GM19455 (cell line): ENCODE measurements at regions not wholly inside any gene's neighbourhood (a gene's known extent, or its start where the extent isn't known, plus 50 kb on each side); places are given as distances from the start of the nearest gene placed in this dataset.

Experiments used
- ATAC-seq: cut with Tn5 transposase; IDR thresholded peaks from one replicate; pipeline ENCODE4 v1.9.1; 2021; ENCODE audit not compliant: unreplicated experiment

DNA sequence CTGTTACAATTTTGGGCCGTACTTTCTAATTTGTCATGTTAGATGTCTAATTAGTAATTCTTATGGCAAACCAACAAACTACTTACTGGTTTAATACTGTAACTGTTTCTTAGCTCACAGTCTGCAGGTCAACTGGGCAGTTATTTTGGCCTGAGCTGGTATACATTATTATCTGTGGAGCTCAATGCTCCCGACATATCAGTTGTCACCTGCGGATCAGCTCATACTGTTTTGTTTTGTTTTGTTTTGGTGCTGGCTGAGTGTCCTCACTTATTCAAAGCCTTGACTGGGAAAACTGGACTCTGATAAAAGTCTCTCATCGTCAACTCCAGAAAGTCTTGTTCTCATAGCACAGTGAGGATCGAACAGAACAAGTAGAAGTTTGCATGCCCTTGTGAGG is 1060.6 kb upstream of the CDH8 start:
- no peak for ATAC-seq

DNA sequence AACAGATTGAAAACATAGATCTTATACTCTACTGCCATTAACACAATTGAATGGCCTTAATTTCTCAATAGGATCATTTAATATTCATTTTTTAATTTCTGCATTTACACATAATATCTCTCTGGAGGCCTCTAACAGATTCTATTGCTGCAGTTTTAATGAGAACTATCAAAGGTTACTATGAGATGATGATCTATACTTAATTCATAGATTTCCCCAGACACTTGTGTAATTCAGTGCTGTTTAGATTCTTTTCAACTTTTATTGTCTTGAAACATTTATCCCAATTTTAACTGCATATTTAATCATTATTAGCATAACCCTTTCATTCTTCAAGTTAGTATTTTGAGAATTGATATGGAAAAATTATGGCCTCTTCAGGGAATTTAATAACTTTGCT is 1056.5 kb upstream of the CDH8 start:
- ATAC-seq, result no peak

DNA sequence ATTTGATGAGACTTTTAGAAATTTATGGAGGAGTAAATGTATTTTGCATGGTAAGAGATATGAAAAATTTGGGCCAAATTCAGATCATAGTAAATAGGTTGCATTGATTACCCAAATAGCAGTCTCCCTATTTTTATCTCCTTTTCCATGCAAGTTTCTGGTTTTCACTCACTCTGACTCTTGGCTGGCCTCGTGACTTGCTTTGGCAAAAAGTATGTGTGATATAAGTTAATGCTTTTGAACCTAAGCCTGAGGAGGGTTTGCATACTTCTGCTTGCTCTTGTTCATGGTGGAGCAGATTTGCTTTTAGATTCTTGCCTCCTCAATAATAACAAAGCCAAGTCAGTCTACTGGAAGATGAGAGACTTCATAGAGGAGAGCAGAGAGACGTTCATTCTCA is 1045.9 kb upstream of the CDH8 start:
- ATAC-seq, result no peak

DNA sequence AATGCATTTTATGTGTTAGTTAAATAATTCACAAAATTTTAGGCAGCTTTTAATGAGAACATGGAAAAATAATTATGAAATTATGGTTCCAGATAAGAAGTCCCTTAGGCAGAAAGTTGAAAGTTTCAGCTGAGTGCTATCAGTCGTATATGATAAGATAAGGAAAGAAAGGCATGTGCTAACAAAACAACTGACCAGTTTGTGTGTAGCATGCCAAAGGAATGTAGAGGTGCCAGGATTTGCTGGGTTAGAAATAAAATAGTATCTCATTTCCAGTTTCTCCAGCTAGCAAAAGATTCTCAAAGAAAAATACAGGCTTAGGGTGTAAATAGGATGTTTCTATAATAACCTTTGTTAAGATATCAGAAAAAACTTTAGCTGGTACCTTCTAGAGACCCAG is 1044.5 kb upstream of the CDH8 start:
- ATAC-seq, result no peak

DNA sequence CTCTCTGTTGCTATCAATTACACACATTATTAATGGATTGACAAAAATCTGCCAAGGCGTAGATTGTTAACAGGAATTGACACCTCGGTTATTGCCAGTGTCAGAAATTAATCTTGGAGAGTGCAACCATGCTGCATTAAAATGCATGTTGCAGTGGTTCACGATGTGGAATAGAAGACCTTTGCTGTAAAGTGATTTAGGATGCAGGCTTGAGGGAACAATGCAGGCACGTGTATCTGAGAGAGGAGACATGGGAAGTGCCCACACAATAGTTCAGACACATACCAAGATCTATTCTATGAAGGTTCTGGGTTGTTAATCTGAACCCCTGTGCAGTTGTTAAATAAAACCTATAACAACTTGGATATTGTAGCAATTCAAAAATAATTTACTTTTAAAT is 1032.8 kb upstream of the CDH8 start:
- ATAC-seq, result no peak

DNA sequence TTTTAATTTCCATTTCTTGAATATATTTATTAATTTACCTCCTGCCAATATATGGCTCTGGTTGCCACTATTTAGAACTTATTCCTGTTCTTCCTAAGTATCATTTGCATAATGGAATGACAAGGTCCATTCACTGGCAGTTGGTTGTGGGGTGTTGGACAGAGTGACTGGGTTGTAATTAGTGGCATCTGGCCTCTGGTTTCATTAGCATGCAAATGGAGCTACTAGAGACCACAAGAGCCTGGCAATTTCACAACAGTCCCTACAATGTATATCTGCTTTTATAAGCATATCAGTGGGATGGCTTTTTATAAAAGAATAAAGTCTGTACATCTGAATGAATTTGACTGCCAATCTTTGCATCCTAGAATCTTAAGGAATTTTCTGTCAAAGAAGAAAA is 1030.9 kb upstream of the CDH8 start:
- ATAC-seq, result no peak

DNA sequence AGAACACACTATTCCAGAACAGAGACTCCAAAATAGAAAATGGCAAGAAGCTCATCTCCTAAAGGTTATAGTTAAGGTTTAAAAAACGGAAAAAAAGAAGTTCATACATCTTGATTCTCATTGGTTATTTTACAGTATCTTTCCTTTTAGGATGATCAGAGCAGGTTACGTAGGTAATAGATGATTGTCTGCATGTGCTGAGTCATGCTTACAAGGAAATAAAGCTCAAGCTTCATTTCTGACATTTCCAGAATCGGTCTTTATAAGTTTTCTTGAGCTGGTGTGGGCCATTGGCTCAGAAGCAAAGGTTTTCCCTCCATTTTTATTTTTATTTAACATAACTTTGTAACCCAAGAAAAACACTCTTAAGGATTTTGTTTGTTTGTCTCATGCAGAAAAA is 1030.3 kb upstream of the CDH8 start:
- no peak for ATAC-seq

DNA sequence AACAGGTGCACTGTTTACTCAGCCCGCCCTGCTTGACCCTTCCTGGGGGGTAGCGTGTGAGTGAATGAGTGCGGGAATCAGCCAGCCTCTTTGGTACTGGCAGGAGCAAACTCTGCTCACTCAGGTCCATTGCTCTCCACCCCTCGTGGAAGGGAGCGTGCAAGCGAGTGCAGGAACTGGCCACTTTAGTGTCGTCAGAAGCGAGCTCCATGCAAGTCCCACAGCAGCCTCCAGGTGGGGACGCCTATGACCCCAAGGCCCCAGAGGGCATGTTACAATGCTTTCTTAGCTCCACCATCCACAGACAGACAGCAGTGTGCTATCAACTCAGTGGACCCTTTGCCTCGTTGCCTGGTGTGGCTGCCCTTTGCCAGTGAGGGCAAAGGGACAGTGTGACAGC is 1025.1 kb upstream of the CDH8 start:
- no peak for ATAC-seq

DNA sequence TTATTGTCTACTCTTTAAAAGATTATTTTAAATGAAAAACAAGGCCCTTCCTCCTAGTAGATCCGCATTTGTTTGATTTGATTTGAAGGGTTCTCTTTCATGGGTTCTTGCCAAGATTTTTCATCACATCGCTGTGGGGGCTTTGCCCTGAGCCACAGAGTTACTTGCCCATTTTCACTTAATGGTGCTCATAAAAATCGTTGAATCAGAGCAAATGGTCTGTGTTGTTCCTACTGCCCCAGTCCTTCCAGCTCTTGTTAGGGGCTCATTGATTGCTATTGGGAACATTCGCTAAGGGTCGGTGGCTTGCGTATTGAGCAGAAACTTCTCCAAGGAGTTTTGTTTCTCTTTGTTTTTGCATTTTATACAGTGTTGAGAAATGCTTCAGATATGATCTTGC is 1023.4 kb upstream of the CDH8 start:
- ATAC-seq, result no peak

DNA sequence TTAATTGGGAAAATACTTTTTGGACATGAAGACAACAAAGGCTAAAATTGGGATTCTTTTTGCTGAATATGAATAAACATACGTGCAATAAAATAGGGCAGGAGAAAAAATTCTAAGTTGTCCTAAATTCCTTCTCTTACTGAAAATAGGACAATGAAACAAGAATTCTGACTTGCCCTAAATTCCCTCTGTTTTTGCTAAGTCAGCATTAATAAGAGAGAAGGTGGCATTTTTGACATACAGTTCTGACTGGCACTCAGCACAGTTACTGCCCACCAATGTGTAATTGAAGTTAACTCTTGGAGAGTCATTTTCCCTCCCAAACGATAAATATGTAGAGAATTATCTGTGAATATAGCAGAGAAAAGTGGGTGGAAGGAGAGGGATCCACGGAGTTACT is 1021.1 kb upstream of the CDH8 start:
- ATAC-seq, result no peak

DNA sequence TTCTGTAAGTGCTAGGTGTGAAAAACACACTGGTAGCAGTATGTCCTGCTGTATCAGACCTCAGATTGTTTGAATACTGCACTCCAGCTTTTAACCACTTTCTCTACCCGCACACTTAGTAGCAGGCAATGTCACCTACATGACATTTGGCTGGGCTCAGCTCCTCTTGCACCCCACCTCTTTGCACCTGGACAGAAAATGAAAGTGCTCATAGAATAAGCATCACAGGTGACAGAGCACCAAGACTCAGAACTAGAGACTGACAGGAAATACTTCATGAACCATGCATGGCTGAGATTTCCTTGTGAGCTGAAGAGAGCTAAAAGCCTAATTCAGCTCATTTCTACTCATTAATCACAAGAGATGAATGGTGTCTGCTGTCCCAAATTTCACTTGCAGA is 1014.2 kb upstream of the CDH8 start:
- no peak for ATAC-seq

DNA sequence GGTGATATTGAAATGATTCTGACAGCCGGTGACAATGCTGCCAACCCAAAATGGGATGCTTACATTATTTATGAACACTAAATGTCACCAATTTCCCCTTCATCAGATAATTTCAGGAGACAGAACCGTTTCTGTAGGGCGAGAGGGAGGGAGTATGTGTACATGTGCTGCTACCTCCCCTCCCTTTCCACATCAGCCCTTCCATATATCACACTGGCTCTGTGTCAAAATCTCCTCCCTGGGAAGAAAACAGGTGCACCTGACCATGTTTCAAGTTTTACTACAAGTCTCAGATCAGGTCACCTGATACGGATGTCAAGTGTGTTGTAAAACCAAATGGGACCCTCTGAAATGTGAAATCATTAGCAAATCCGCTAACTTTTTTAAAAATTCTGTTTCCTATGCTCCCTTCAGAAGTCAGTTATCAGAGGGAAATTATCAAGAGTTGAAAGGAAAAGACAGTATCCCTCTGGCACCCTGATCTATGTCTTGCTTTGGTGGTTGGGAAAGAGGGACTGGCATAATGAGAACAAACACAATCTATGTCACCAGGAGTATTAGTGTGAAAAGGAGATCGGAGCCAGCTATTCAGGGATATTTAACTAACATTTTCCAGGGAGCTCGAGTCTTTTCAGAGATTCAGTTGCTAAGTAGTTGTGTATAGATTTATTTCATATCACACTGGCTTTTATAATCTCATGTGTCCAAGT is 1002.3 kb upstream of the CDH8 start:
- ATAC-seq, result no peak

DNA sequence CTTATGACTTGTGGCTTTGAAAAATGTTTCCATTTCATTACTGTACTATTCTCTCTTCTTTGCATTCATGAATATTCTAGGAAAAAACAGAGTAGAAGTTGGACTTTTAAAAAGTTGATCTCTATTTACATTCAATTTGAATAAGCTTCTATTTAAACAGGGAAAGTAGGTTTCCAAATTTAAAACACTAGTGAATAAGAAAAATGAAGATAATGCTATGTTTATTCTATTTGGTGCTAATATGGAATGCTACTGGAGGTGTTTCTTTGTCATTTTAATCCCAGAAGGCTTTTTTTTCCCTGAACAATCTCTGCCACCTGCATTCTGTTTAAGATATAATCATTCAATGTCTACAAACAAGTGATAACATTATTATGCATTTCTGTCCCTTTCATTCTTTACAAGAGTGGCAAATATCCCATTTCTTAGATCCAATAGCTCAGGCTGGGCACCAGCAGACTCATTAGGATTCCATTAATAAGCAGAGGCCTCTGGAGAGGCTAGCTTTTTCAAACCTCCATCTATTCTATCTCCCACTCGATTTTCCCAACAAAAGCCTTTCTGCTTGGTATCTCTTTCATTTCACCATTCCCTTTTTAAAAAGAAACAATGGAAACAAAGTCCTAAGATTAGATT is 1001.6 kb upstream of the CDH8 start:
- no peak for ATAC-seq

DNA sequence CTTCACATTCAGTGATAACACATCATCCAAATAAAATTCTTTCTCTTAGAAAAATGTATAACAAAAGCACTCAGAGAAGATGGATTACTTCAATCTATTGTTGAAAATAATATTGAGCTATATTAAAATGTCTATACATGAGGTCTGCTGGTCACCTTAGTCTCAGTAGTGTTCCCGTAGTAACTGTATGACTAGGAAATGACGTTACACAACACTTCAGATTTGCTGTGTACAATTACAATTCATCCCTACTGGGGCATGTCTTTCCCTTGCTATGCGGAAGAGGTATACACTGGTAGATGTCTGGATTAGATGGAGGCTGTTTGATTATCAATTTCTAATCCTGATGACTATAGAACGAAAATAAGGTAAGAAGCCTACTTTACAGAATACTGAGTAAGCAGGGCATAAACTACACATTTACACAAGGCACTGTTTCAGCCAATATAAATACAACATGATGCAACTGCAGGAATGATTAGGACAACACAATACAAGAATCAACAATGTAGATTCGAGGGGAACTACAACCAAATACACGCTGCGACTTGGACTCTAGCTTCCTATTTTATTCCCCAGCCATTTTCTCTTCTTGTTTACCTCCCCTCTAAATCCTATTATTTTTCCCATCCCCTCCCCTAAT is 982.5 kb upstream of the CDH8 start:
- ATAC-seq, result no peak

DNA sequence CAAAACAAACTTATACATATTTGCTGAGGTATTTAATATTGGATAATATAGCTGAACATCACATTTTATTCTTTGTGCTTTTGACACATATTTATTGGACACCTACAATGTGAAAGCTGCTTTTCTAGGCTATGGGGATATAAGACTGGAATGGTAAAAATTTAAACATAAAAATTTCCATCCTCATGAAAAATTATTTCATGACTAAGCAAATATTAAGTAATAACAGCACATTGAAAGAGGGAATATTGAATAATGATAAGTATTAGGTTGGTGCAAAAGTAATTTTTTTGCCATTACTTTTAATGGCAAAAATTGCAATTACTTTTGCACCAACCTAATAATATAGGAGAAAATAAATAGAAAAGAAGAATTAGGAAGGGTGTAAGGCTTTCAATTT is 972.5 kb upstream of the CDH8 start:
- no peak for ATAC-seq

DNA sequence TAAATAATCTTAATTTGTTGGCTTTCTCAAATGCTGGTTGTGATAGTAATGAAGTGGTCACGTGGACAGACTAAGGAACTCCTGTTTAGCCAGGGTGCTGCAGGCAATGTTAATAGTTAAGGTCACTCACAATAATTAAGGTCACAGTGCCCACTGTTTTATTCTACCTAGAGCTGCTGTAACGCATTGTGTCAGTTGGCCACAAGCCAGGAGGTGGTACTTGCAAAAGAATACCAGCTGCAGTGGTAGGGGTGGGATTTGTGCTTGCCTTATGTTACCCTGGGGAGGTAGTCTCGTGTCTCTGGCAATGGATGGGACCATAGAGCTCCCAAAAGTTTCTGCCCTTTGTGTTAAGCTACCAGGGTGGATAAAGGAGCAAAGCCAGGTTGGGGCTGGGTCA is 969.1 kb upstream of the CDH8 start:
- no peak for ATAC-seq

DNA sequence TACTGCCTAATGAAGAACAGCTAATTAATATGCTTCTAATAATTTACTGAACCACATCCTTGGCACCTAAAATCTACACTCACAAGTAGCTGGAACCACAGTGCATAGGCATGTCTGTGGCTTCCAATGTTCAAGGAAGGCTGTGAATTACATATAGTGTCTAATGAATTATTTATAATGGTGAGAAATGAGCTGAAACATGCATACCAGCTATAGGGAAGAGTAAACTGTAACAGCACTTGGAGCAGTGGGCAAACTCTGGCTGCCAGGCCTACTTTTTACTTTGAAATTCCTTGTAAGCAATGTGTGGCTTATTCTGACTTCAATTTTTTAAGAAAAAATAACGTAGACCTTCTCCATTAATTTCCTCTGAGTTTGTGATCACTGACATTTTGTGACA is 953.2 kb upstream of the CDH8 start:
- ATAC-seq, result no peak

DNA sequence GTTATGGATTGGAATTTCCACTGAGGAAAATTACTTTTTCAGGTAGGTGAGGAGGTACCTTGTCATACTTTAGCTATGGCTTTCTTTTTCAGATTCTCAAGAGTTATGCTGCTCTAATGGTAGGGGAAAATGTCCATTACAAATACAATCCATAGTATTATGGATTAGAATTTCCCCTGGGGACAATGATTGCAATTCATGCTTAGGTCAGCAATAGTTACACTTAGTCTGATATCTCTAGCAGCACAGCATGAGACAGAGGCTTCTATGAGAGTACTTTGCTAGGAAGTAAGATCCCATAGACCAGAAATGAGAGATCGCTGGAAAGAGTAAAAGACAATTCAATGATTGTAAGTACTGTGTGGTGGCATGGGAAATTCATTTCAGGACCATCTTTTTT is 949.5 kb upstream of the CDH8 start:
- ATAC-seq, result no peak

DNA sequence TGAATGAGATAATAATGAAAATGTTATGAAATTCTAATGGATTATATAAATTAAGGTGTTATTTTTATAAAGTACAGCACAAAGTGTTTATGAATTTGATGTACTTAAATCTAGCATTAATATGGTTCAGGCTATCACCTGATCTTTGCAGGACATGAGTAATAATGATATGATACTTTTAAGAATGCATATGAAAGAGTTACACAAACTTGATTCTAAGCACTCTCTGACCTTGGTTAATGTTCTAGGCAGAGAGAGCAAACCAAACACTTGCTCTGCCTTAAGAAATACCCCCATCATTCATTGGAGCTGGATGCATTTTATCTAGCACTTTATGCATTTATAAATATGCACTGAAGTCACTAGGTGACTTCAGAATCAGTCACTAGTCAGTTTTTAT is 942.2 kb upstream of the CDH8 start:
- no peak for ATAC-seq

DNA sequence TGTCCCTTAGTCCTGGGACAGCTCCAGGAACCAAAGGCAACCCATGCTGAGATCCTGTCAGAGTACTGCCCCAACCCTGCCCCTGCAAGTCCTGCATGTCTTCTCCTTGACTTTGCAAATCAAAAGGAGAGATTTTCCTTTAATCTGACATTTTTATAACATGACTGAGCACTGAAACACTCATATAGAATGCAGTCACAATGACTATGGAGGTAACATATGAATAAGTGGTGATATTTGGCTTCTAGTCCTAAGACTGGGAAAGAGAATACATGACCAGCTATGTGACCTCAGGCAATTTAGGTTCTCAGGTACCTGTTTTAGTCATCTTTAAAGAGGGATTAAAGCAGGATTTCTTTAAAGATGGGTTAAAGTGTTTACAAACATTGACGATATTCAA is 941.6 kb upstream of the CDH8 start:
- no peak for ATAC-seq

DNA sequence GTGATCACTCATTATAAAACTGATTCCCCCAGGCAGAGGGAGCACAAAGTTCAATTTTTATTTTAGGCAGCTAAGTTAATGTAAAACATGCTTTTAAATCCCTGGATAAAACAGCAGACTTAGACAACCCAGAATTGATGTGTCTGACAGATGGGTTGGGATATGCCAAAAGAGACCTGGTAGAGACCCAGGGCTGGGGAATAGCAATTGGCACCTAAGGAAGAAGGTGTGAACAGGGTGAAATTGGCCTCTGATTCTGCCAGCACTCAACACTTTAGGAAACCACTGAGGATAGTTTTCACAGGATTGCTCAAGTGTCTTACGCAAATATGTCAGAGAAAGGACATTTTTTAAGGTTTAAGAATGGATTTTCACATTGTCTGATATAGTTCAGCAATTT is 938.2 kb upstream of the CDH8 start:
- ATAC-seq, result no peak

DNA sequence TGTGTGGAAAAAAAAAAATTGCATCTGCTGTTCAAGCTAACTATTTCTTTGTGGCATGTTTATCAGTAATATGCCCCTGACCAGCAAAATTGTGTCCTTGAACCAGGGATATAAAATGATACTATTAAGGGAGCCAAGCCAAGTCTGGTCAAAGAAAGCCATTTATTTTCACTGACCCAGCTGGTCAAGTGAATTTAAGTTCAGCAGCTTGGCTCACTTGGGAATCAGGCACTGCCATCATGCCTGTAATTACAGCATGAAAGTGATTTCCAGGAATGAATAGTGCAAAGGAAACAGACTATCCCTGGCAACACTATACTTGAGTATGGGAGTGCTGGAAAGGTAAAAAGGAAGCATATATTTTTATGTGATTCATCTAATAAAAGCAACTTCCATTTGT is 934.6 kb upstream of the CDH8 start:
- ATAC-seq, result no peak
